CD8-positive, alpha-beta memory T cell (primary cell): ENCODE measurements at regions not wholly inside any gene's neighbourhood (a gene's known extent, or its start where the extent isn't known, plus 50 kb on each side); places are given as distances from the start of the nearest gene placed in this dataset.

Experiments
- CTCF ChIA-PET: fragments of 350-600 bp; sonication (Branson Sonifier 250); formaldehyde crosslinking; loops from one replicate; lab custom pipeline; 2021; ENCODE audit warnings: antibody characterized with exemption; lab: Charles Lee
- POLR2A ChIA-PET: fragments of 350-600 bp; sonication (Branson Sonifier 250); formaldehyde crosslinking; loops from one replicate; lab custom pipeline; 2021; ENCODE audit warnings: antibody characterized with exemption; lab: Charles Lee
- DNase-seq, 5 donors: peaks; one replicate each; pipeline versions ENCODE4 v3.0.0 to v3.0.0-alpha.2; 2020 to 2022; ENCODE audit warnings: mixed read lengths in 1 of 5
- H3K27ac ChIP-seq: one replicate; pipeline ENCODE4 v1.7.0; 2013; ENCODE audit warnings: low read depth, mild to moderate bottlenecking, low read length, moderate library complexity
- H3K27me3 ChIP-seq: 2 replicates; pipeline ENCODE4 v1.7.0; 2013; ENCODE audit warnings: low read length, mild to moderate bottlenecking; ENCODE audit not compliant: insufficient read depth, poor library complexity, severe bottlenecking
- H3K36me3 ChIP-seq: 2 replicates; pipeline ENCODE4 v1.7.0; 2013; ENCODE audit warnings: mild to moderate bottlenecking, low read length, moderate library complexity; ENCODE audit not compliant: insufficient read depth
- H3K4me1 ChIP-seq: 2 replicates; pipeline ENCODE4 v1.7.0; 2013; ENCODE audit warnings: mild to moderate bottlenecking, low read length, moderate library complexity; ENCODE audit not compliant: insufficient read depth
- H3K4me3 ChIP-seq: 2 replicates; pipeline ENCODE4 v1.7.0; 2013; ENCODE audit warnings: mild to moderate bottlenecking, low read length
- H3K9me3 ChIP-seq: 2 replicates; pipeline ENCODE4 v1.7.0; 2013; ENCODE audit warnings: mild to moderate bottlenecking, low read length
- H3K27ac Mint-ChIP-seq, 8 donors: one replicate each; pipeline ENCODE4 v1.8.0; 2020 to 2021; ENCODE audit warnings: mixed read lengths in 8 of 8, mild to moderate bottlenecking in 6 of 8, inconsistent platforms in 3 of 8, moderate library complexity in 3 of 8
- H3K27me3 Mint-ChIP-seq, 2 donors: one replicate each; pipeline ENCODE4 v1.8.0; 2020 to 2021; ENCODE audit warnings: mixed read lengths in 2 of 2, mild to moderate bottlenecking in 1 of 2, moderate library complexity in 1 of 2
- H3K36me3 Mint-ChIP-seq, 3 donors: one replicate each; pipeline ENCODE4 v1.8.0; 2020 to 2021; ENCODE audit warnings: mixed read lengths in 3 of 3, inconsistent platforms in 1 of 3, mild to moderate bottlenecking in 1 of 3
- H3K4me1 Mint-ChIP-seq, 3 donors: one replicate each; pipeline ENCODE4 v1.8.0; 2020 to 2021; ENCODE audit warnings: mixed read lengths in 3 of 3, inconsistent platforms in 1 of 3, mild to moderate bottlenecking in 1 of 3
- H3K4me3 Mint-ChIP-seq, 7 donors: one replicate each; pipeline ENCODE4 v1.8.0; 2020 to 2021; ENCODE audit warnings: mixed read lengths in 7 of 7, mild to moderate bottlenecking in 6 of 7, moderate library complexity in 4 of 7, inconsistent platforms in 2 of 7
- H3K9me3 Mint-ChIP-seq, 5 donors: one replicate each; pipeline ENCODE4 v1.8.0; 2020 to 2022; ENCODE audit warnings: mixed read lengths in 5 of 5, mild to moderate bottlenecking in 3 of 5, moderate library complexity in 2 of 5, inconsistent platforms in 1 of 5

DNA sequence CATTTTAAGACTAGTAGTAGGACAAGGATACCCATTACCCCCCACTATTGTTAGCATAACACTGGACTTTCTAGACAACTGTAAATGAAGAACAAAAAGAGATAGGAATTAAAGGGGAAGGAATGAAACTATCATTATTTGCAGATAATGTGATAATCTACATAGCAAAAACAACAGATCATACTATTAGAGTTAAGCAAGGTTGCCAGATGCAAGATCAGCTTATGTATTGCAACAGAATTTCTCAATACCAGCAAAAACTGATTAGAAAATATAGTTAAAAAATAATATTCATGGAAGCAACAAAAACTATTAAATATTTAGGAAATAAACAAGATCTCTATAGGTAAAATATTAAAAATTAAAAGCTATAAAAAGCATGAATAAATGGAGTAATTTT, 194.4 kb upstream of the SPRED2 start:
- Histone ChIP-seq H3K27me3 (no peaks in the 10 kb centered on the region), H3K4me1 (no peaks in the 10 kb centered on the region), H3K27ac (no peak overlapping the region), H3K4me3 (no peak overlapping the region), H3K9me3 (no peaks in the 10 kb centered on the region), H3K36me3 (no peaks in the 10 kb centered on the region)
- Mint-ChIP-seq H3K36me3 (no peaks in the 10 kb centered on the region), H3K27ac (no peak overlapping the region), H3K4me3 (no peak overlapping the region), H3K9me3 (no peaks in the 10 kb centered on the region), H3K27me3 (peaks cover 17 to 26% of the 10 kb centered on the region in 2 donors), H3K4me1 (no peaks in the 10 kb centered on the region)
- ChIA-PET POLR2A (no interaction called here), CTCF (no interaction called here)
- DNase-seq: no peak

DNA sequence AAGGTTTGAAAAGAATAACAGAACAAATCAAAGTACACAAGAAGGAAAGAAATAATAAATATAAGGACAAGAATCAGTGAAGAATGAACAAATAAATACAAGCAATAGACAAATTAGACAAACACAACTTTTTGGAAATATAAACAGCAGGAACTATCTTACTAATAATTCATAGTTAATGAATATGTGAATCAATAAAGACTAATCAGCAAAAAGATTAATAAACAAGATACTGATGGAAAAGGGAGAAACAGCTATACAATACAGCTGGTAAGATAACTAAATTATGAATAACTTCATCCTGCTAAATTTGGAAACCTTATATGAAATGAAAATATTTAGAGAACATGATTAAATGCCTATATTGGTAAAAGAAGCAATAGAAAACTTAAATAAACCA, 193.6 kb upstream of the SPRED2 start:
- Histone ChIP-seq H3K9me3 (no peaks in the 10 kb centered on the region), H3K27me3 (no peaks in the 10 kb centered on the region), H3K4me1 (no peaks in the 10 kb centered on the region), H3K27ac (no peak overlapping the region), H3K4me3 (no peak overlapping the region), H3K36me3 (no peaks in the 10 kb centered on the region)
- H3K27ac Mint-ChIP-seq: no peak overlapping the region
- POLR2A ChIA-PET: no interaction called here
- no peak for DNase-seq
- no peak overlapping the region for H3K4me3 Mint-ChIP-seq
- H3K36me3 Mint-ChIP-seq: no peaks in the 10 kb centered on the region
- CTCF ChIA-PET: no interaction called here
- peaks cover 18 to 35% of the 10 kb centered on the region in 2 donors for H3K27me3 Mint-ChIP-seq
- H3K9me3 Mint-ChIP-seq: no peaks in the 10 kb centered on the region
- no peaks in the 10 kb centered on the region for H3K4me1 Mint-ChIP-seq

DNA sequence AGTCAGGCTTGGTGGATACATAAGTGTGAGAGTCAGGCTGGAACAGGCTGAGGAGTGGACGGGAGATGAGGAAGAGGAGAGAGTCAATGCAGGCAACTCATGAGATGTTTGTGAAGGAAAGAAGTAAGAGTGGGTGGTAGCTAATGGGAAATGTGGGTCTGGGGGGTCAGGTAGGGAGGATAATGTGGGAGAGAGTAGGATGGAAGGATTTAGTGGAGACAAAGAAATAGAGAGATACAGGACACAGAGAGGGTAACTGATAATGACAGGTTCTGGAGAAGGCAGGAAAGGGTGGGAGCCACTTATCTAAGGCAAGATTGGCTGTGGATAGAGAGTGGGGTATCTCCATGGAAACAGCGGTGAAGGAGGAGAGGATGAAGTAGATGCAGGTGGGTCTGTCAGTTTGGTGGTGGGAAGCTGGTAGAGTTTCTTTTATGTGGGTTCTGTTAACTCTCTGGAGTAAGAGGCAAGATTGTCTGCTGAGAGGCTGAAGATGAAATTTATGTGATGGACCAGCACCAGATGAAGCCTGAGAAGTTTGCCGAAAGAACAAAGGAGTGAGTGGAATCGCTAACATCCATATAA, 190.6 kb upstream of the SPRED2 start:
- Histone ChIP-seq H3K4me1 (no peaks in the 10 kb centered on the region), H3K36me3 (no peaks in the 10 kb centered on the region), H3K9me3 (no peaks in the 10 kb centered on the region), H3K27ac (no peak overlapping the region), H3K27me3 (no peaks in the 10 kb centered on the region), H3K4me3 (no peak overlapping the region)
- Mint-ChIP-seq H3K4me1 (no peaks in the 10 kb centered on the region), H3K4me3 (no peak overlapping the region), H3K36me3 (no peaks in the 10 kb centered on the region), H3K27ac (no peak overlapping the region), H3K27me3 (peaks cover 24 to 51% of the 10 kb centered on the region in 2 donors), H3K9me3 (no peaks in the 10 kb centered on the region)
- ChIA-PET POLR2A (no interaction called here), CTCF (no interaction called here)
- DNase-seq: no peak

DNA sequence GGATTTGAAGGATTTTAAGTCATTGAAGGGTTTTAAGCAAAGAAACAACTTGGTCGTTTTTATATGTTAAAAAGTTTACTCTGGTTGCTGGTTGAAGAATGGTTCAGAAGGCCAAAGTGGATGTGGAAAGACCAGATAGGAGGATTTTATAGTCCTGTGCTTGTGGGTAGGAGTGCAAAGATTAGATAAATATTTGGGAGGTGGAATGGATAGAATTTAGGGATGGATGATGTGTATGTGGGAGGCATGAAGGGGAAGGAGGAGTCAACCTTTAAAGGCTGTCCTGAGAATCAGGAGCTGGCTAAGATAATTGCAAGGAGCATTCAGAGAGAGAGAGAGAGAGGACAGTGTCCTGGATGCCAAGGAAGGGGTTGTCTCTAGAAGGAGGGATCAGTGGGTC, 190.1 kb upstream of the SPRED2 start:
- CTCF ChIA-PET: interaction anchor here (0.6 kb wide), 1 partner anchor 1670 kb away, joined by 3 read pairs; no protein-coding TSS in a partner anchor

DNA sequence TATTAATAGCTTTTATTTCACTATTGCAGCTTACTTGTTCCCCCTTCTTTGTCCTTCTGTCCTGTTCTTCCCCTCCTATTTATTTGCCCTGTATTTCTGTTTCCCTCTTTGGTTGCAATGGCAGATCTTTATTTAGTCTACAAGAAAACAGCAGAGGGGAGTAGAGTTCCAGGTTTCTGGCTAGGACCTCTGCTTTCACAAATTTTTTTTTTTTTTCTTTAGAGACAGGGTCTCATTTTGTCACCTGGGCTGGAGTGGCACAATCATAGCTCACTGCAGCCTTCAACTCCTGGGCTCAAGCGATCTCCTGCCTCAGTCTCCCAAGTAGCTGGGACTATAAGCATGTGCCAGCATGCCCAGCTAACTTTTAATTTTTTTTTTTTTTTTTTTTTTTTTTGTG, 188.1 kb upstream of the SPRED2 start:
- H3K9me3 Mint-ChIP-seq: no peaks in the 10 kb centered on the region
- Histone ChIP-seq H3K4me1 (no peaks in the 10 kb centered on the region), H3K36me3 (no peaks in the 10 kb centered on the region), H3K27me3 (no peaks in the 10 kb centered on the region), H3K27ac (no peak overlapping the region), H3K9me3 (no peaks in the 10 kb centered on the region), H3K4me3 (no peak overlapping the region)
- no peaks in the 10 kb centered on the region for H3K4me1 Mint-ChIP-seq
- CTCF ChIA-PET: interaction anchor here (0.9 kb wide), 1 partner anchor 30 kb away, joined by 3 read pairs; no protein-coding TSS in a partner anchor
- DNase-seq: no peak
- POLR2A ChIA-PET: no interaction called here
- H3K36me3 Mint-ChIP-seq: no peaks in the 10 kb centered on the region
- no peak overlapping the region for H3K27ac Mint-ChIP-seq
- peaks cover 24 to 51% of the 10 kb centered on the region in 2 donors for H3K27me3 Mint-ChIP-seq
- H3K4me3 Mint-ChIP-seq: no peak overlapping the region

More for the DNA sequence above, 190.1 kb upstream of the SPRED2 start:
- H3K4me1 Mint-ChIP-seq: no peaks in the 10 kb centered on the region
- H3K27ac Mint-ChIP-seq: no peak overlapping the region
- H3K4me3 Mint-ChIP-seq: no peak overlapping the region
- no peak for DNase-seq
- Histone ChIP-seq H3K27me3 (no peaks in the 10 kb centered on the region), H3K9me3 (no peaks in the 10 kb centered on the region), H3K27ac (no peak overlapping the region), H3K4me3 (no peak overlapping the region), H3K36me3 (no peaks in the 10 kb centered on the region), H3K4me1 (no peaks in the 10 kb centered on the region)
- POLR2A ChIA-PET: no interaction called here
- H3K27me3 Mint-ChIP-seq: peaks cover 24 to 51% of the 10 kb centered on the region in 2 donors
- H3K36me3 Mint-ChIP-seq: no peaks in the 10 kb centered on the region
- no peaks in the 10 kb centered on the region for H3K9me3 Mint-ChIP-seq

DNA sequence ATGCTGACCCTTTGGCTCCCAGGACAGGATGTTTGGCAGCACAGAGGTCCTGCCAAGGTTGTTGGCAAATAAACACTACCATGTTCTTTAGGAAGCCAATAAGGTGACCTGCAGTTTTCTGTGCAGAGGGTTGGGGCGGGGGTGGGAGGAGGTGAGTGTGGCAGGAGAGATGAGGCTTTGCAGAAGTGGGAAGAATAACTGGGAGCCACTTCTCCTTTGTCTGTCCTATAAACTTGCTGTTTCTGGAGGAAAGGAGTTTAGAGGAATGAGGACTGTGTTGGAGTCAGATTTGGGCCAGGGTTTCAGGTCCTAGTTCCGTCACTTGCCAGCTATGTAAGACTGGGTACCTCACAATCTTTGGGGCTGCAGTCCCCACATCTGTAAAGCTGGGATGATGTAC, 187.6 kb upstream of the SPRED2 start:
- Histone ChIP-seq H3K4me1 (no peaks in the 10 kb centered on the region), H3K27me3 (no peaks in the 10 kb centered on the region), H3K36me3 (no peaks in the 10 kb centered on the region), H3K9me3 (no peaks in the 10 kb centered on the region), H3K27ac (no peak overlapping the region), H3K4me3 (no peak overlapping the region)
- H3K4me3 Mint-ChIP-seq: no peak overlapping the region
- H3K36me3 Mint-ChIP-seq: no peaks in the 10 kb centered on the region
- H3K27me3 Mint-ChIP-seq: peaks cover 24 to 51% of the 10 kb centered on the region in 2 donors
- H3K9me3 Mint-ChIP-seq: no peaks in the 10 kb centered on the region
- no peaks in the 10 kb centered on the region for H3K4me1 Mint-ChIP-seq
- ChIA-PET CTCF (interaction anchor here (0.9 kb wide), 1 partner anchor 31 kb away, joined by 3 read pairs; no protein-coding TSS in a partner anchor), POLR2A (no interaction called here)
- no peak overlapping the region for H3K27ac Mint-ChIP-seq
- DNase-seq: no peak

DNA sequence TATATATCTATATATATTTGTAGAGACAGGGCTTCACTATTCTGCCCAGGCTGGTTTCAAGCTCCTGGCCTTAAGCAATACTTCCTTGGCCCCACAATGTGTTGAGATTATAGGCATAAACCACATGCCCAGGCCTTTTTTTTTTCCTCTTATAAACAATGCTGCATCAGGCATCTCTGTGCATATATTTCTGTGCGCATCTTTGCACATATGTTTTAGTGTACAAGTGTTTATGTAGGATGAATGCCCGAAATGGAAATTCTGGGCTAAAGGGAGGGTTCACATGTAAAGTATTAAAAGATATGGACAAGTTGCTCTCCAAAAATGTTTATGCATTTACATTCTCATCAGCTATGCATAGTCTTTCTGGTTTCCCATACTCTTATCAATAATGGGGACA, 183.2 kb upstream of the SPRED2 start:
- H3K9me3 Mint-ChIP-seq: no peaks in the 10 kb centered on the region

DNA sequence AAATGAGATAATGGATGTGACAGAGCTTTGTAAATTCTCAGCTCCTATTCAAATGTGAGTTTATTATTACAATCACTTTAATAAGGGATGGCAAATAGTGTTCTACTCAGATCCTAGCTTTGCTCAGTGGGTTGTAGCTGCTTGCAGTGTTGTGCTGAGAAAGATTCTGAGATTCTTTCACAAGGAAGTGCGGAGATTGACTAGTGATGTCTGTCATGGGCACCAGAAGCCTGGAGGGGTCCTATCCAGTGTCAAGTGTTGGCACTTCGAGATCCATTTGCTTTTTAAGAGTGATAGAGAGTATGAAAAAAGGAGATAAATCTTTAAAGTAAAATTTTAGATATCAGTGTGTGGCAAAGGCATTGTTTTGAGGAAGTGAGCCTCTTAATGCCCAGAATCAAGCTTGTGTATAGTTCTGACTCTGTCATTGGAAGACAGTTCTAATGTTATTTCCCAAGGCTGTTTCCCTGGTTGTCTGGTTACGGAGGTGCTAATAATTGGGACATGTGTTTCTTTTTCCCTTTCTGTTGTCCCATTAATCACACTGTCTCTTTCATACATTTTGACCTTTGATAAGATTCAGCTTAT, 181.7 kb upstream of the SPRED2 start:
- H3K4me3 Mint-ChIP-seq: no peak overlapping the region
- ChIA-PET CTCF (no interaction called here), POLR2A (no interaction called here)
- no peaks in the 10 kb centered on the region for H3K9me3 Mint-ChIP-seq
- H3K27ac Mint-ChIP-seq: no peak overlapping the region
- no peaks in the 10 kb centered on the region for H3K9me3 ChIP-seq
- no peak overlapping the region for H3K4me3 ChIP-seq
- H3K4me1 ChIP-seq: no peaks in the 10 kb centered on the region
- no peaks in the 10 kb centered on the region for H3K4me1 Mint-ChIP-seq
- no peaks in the 10 kb centered on the region for H3K36me3 Mint-ChIP-seq
- H3K27me3 Mint-ChIP-seq: peaks cover 0 to 4% of the 10 kb centered on the region in 2 donors
- no peak overlapping the region for H3K27ac ChIP-seq
- H3K27me3 ChIP-seq: no peaks in the 10 kb centered on the region
- no peaks in the 10 kb centered on the region for H3K36me3 ChIP-seq
- DNase-seq: no peak

More for the DNA sequence above, 183.2 kb upstream of the SPRED2 start:
- no peak overlapping the region for H3K27ac Mint-ChIP-seq
- H3K9me3 ChIP-seq: no peaks in the 10 kb centered on the region
- DNase-seq: no peak
- H3K27ac ChIP-seq: no peak overlapping the region
- H3K4me3 Mint-ChIP-seq: no peak overlapping the region
- CTCF ChIA-PET: no interaction called here
- no peaks in the 10 kb centered on the region for H3K36me3 Mint-ChIP-seq
- H3K4me3 ChIP-seq: no peak overlapping the region
- no peaks in the 10 kb centered on the region for H3K27me3 ChIP-seq
- POLR2A ChIA-PET: no interaction called here
- H3K4me1 ChIP-seq: no peaks in the 10 kb centered on the region
- H3K4me1 Mint-ChIP-seq: no peaks in the 10 kb centered on the region
- peaks cover 6 to 14% of the 10 kb centered on the region in 2 donors for H3K27me3 Mint-ChIP-seq
- no peaks in the 10 kb centered on the region for H3K36me3 ChIP-seq
